ENCODE measurements at regions not wholly inside any gene's neighbourhood (a gene's known extent, or its start where the extent isn't known, plus 50 kb on each side); places are given as distances from the start of the nearest gene placed in this dataset.
"Not testable (repeated sequence)": the region's sequence is repeated elsewhere in the genome, so short reads cannot be mapped to it uniquely, and the experiment has no call there.

DNA sequence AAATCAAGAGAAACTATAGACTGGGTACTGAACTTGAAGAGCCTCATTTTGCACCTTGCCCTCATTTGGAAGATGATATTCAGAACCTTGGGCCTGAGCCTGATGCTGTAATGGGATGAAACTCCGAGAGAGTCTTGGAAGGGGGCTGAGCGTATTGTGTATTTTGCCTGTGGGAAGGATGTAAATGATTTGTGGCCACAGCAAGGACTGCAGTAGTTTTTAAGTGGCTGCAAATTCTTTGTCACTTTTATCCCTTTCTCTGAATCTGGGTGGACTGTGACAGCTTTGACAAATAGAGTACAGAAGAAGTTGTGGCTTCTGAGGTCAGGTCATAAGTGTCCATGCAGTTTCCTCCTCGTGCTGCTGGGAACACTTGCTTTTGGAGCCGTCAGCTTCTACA lies 221.2 kb downstream of the ADRA2A start:
- Histone ChIP-seq H3K27me3 (replicated peaks) (no peaks in the 10 kb centered on the region), H3K4me3 (ENCODE audit: low read depth, low read length) (no peak overlapping the region), H3K27ac (peak overlapping the region; percentile 72), H3K36me3 (replicated peaks) (no peaks in the 10 kb centered on the region)
- DNase-seq: no peak
- in situ Hi-C loops (cut with HindIII; ENCODE audit: low pct_ligation_motif_present, low sequenced_read_pairs): no loop called here
- TF ChIP-seq, protein P1, sequence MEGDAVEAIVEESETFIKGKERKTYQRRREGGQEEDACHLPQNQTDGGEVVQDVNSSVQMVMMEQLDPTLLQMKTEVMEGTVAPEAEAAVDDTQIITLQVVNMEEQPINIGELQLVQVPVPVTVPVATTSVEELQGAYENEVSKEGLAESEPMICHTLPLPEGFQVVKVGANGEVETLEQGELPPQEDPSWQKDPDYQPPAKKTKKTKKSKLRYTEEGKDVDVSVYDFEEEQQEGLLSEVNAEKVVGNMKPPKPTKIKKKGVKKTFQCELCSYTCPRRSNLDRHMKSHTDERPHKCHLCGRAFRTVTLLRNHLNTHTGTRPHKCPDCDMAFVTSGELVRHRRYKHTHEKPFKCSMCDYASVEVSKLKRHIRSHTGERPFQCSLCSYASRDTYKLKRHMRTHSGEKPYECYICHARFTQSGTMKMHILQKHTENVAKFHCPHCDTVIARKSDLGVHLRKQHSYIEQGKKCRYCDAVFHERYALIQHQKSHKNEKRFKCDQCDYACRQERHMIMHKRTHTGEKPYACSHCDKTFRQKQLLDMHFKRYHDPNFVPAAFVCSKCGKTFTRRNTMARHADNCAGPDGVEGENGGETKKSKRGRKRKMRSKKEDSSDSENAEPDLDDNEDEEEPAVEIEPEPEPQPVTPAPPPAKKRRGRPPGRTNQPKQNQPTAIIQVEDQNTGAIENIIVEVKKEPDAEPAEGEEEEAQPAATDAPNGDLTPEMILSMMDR (IDR thresholded peaks at IDR 0.05; ENCODE audit: low read depth, low read length, missing control alignments): no peak

DNA sequence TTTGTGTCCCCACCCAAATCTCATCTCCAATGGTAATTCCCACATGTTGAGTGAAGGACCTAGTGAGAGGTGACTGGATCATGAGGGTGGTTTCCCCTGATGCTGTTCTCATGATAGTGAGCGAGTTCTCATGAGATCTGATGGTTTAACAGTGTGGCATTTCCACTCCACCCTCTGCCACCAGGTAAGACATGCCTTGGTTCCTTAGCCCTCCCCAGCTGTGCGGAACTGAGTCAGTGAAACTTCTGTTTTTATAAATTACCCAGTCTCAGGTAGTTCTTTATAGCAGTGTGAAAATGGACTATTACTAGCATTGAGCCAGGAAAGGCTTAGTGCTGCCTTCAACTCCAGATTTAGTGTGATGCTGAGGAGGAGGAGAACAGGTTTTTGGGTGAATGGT lies 222.2 kb downstream of the ADRA2A start:
- Histone ChIP-seq H3K36me3 (replicated peaks) (no peaks in the 10 kb centered on the region), H3K4me3 (ENCODE audit: low read depth, low read length) (no peak overlapping the region), H3K27me3 (replicated peaks) (no peaks in the 10 kb centered on the region), H3K27ac (no peak overlapping the region)
- no peak for DNase-seq
- TF ChIP-seq, protein P1 (IDR thresholded peaks at IDR 0.05; ENCODE audit: low read depth, low read length, missing control alignments): no peak
- in situ Hi-C loops (cut with HindIII; ENCODE audit: low pct_ligation_motif_present, low sequenced_read_pairs): no loop called here

DNA sequence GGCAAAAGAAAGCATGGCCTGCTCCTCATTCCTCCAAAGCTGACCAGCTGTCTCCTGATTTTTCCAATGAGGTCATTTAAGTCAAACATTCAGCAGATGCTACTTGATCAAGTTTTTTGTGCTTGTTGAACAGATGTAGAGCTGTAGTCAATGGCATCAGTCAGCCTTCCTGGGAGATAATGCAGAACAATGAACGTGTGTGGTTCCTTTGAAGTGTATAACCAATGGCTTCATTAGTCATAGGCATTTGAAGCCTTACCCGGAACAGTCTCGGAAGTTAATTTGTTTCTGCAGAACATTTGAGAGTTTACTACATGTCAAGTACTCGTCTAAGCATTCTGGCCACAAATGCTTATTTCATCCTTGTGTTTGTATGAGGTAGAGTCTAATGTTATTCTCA lies 227.1 kb downstream of the ADRA2A start:
- TF ChIP-seq, protein P1 (IDR thresholded peaks at IDR 0.05; ENCODE audit: low read depth, low read length, missing control alignments): no peak
- Histone ChIP-seq H3K27me3 (replicated peaks) (no peaks in the 10 kb centered on the region), H3K4me3 (ENCODE audit: low read depth, low read length) (no peak overlapping the region), H3K27ac (no peak overlapping the region), H3K36me3 (replicated peaks) (no peaks in the 10 kb centered on the region)
- no peak for DNase-seq
- in situ Hi-C loops (cut with HindIII; ENCODE audit: low pct_ligation_motif_present, low sequenced_read_pairs): no loop called here

GRCh38 chr10:111316722-111317212 lies 239.9 kb downstream of the ADRA2A start:
- in situ Hi-C loops (cut with HindIII; ENCODE audit: low pct_ligation_motif_present, low sequenced_read_pairs): no loop called here
- H3K4me3 ChIP-seq (ENCODE audit: low read depth, low read length): no peak overlapping the region
- no peak overlapping the region for H3K27ac ChIP-seq
- DNase-seq: no peak
- TF ChIP-seq, protein P1 (IDR thresholded peaks at IDR 0.05; ENCODE audit: low read depth, low read length, missing control alignments): no peak
- no peaks in the 10 kb centered on the region for H3K27me3 ChIP-seq (replicated peaks)
- H3K36me3 ChIP-seq (replicated peaks): no peaks in the 10 kb centered on the region

GRCh38 chr10:111319866-111320265 lies 243.0 kb downstream of the ADRA2A start:
- DNase-seq: no peak
- H3K27ac ChIP-seq: no peak overlapping the region
- H3K36me3 ChIP-seq (replicated peaks): no peaks in the 10 kb centered on the region
- TF ChIP-seq, protein P1 (IDR thresholded peaks at IDR 0.05; ENCODE audit: low read depth, low read length, missing control alignments): no peak
- in situ Hi-C loops (cut with HindIII; ENCODE audit: low pct_ligation_motif_present, low sequenced_read_pairs): no loop called here
- no peak overlapping the region for H3K4me3 ChIP-seq (ENCODE audit: low read depth, low read length)
- H3K27me3 ChIP-seq (replicated peaks): no peaks in the 10 kb centered on the region

DNA sequence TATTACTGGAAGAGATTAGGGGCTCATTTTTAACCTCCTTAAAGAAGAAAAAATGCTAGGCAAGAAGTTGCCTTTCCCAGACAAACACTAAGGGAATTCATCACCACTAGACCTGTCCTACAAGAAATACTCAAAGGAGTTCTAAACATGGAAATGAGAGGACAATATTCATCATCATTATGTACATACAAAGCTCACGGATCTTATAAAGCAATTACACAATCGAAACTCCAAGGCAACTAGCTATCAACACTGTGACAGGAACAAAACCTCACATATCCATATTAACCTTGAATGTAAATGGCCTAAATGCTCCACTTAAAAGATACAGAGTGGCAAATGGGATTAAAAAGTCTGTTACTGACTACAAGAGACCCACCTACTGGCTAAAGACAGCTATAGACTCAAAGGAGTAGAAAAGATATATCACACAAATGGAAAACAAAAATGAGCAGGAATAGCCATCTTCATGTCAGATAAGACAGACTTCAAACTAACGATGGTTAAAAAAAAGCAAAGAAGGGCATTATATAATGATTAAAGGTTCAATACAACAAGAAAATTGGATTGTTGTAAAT lies 246.6 kb downstream of the ADRA2A start:
- no peaks in the 10 kb centered on the region for H3K36me3 ChIP-seq (replicated peaks)
- TF ChIP-seq, protein P1 (IDR thresholded peaks at IDR 0.05; ENCODE audit: low read depth, low read length, missing control alignments): no peak
- DNase-seq: no peak
- in situ Hi-C loops (cut with HindIII; ENCODE audit: low pct_ligation_motif_present, low sequenced_read_pairs): no loop called here
- no peak overlapping the region for H3K4me3 ChIP-seq (ENCODE audit: low read depth, low read length)
- H3K27ac ChIP-seq: no peak overlapping the region
- no peaks in the 10 kb centered on the region for H3K27me3 ChIP-seq (replicated peaks)

DNA sequence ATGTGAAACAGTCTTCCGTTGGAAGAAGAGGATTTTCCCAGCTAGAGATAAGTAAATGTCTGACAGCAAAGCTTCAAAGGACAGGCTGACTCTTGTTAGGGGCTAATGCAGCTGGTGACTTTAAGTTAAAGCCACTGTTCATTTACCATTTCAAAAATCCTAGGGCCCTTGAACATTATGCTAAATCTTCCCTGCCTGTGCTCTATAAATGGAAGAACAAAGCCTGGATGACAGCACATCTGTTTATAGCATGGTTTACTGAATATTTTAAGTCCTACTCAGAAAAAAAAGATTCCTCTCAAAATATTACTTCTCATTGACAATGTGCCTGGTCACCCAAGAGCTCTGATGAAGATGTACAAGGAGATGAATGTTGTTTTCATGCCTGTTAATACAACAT lies 255.3 kb downstream of the ADRA2A start:
- DNase-seq; in situ Hi-C loops (cut with HindIII; ENCODE audit: low pct_ligation_motif_present, low sequenced_read_pairs); H3K4me3 ChIP-seq (ENCODE audit: low read depth, low read length); H3K27me3 ChIP-seq (replicated peaks); H3K36me3 ChIP-seq (replicated peaks); H3K27ac ChIP-seq: not testable (repeated sequence)
